G401 (cell line): ENCODE measurements at regions not wholly inside any gene's neighbourhood (a gene's known extent, or its start where the extent isn't known, plus 50 kb on each side); places are given as distances from the start of the nearest gene placed in this dataset.

Experiments
- DNase-seq: peaks from one replicate; pipeline ENCODE4 v3.0.0-alpha.2; 2015; ENCODE audit warnings: low spot score
- in situ Hi-C: cut with HindIII; loops from 2 replicates; pipeline ENCODE4 v1.10.0; 2016; ENCODE audit warnings: low sequenced_read_pairs, mixed read lengths

GRCh38 chr6:44682987-44683779 lies 295.7 kb downstream of the CDC5L start:
- DNase-seq: no peak
- in situ Hi-C loops: no loop called here

- DNase-seq: no peak
- in situ Hi-C loops: no loop called here
Observed at GRCh38 chr6:44685213-44685612, 297.7 kb downstream of the CDC5L start.

DNA sequence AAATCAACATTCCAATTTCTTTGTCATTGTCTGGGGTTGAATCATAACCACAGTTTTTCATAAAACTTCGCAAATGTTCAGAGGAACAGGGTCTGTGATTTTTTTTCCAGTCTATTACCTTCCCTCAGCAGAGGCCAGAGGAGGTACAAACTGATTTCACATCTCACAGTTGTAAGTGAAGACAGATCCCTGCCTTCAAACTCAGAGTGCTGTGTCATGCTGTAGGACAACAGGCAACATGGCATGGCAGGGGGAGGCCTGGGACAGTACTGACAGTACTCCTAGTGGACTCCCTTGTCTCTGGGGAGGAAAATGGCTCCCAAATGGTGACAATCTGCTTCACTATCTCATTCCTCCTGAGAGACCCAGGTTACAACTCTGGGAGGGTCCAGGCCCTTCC lies 308.6 kb downstream of the CDC5L start:
- in situ Hi-C loops: no loop called here
- no peak for DNase-seq

- in situ Hi-C loops: no loop called here
- no peak for DNase-seq
Observed at GRCh38 chr6:44696686-44697085, 309.2 kb downstream of the CDC5L start.

- DNase-seq: no peak
- in situ Hi-C loops: no loop called here
Observed at GRCh38 chr6:44697327-44697726, 309.8 kb downstream of the CDC5L start.

GRCh38 chr6:44698602-44699001 lies 311.1 kb downstream of the CDC5L start:
- in situ Hi-C loops: no loop called here
- DNase-seq: no peak

DNA sequence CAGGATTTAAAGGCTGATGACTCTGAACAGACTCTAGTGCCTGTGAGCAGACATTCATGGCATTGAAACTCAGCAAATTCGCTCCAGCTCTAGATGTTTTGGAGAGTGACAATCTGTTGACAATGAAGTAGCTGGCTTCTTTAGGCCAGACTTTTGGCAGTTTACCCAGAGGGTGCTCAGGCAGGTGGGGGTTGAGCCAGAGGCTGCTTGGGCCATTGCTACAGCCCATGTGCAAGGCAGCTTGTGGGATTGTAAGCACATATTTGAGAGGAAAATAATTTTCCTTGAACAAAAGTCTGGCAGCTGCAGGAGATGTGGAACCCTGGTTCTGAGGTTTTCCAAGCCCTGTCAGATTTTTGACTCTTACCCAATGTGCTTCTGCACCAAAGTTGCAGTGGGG lies 311.6 kb downstream of the CDC5L start:
- in situ Hi-C loops: no loop called here

GRCh38 chr6:44699851-44700250 lies 312.3 kb downstream of the CDC5L start:
- DNase-seq: no peak
- in situ Hi-C loops: no loop called here

More for the DNA sequence above, 311.6 kb downstream of the CDC5L start:
- no peak for DNase-seq

DNA sequence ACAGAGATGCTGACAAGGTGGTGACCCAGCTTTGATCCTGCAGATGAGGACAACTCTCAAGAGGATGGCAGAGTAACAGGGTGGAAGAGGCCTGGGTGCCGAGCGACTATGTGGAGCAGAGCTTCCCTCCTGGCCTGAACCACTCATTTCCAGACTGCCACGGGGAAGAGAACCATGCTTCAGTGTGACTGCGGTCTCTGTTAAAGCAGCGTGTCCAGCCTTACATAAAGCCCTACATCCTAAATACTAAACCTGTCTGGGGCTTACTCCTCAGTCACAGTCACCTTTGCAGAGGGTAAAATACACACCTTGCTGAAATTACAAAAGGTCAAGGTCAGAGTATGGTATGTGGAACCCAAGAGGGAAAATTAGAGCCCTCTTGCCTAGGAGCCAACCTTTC lies 312.9 kb downstream of the CDC5L start:
- in situ Hi-C loops: no loop called here
- DNase-seq: no peak

- in situ Hi-C loops: no loop called here
- DNase-seq: no peak
Observed at GRCh38 chr6:44701038-44701636, 313.6 kb downstream of the CDC5L start.

GRCh38 chr6:44701637-44702101 lies 314.2 kb downstream of the CDC5L start:
- in situ Hi-C loops: no loop called here
- DNase-seq: no peak

GRCh38 chr6:44702292-44702691 lies 314.8 kb downstream of the CDC5L start:
- in situ Hi-C loops: no loop called here

DNA sequence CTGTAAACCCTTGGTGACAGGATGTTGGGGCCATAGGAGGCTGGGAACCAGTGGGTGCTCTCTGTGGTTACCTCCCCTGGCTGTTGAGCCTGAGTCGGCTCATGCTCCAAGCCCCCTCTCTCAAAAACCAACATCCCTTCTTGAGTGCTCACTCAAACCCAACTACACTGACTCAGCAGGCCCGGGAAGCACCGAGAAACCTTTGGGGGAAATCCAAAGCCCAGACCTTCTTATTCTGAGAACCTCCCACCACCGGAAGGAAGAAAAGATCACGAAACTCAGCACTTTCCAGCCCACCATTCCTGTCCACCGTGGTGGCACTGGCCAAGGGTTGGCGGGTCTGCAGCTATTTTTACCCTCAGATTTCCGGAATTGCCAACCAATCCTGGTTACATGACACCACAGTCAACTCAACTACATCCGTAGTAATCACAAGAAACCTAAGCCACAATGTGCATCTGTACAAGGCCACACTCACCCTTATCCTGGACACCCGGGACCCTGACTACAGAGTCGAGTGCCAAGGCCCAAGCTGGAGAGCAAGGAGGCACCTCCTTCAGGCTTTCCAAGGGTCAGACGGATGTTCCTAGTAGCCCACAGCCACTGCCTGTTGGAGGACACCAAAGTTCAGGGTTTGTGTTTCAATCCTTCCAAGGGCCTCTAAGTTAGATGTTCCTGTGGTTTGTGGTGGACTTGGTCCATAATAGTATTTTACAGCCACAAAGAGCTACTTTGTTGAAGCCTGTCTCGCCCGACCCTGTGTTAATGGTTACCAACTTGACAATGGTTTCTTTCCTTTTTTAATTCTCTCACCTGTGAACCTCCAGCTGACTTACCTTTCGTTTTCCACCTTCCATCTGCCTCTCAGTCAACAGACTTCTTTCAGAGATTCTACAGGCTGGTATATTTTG lies 317.0 kb downstream of the CDC5L start:
- in situ Hi-C loops: no loop called here
- DNase-seq: no peak

More at GRCh38 chr6:44702292-44702691, 314.8 kb downstream of the CDC5L start:
- DNase-seq: no peak

DNA sequence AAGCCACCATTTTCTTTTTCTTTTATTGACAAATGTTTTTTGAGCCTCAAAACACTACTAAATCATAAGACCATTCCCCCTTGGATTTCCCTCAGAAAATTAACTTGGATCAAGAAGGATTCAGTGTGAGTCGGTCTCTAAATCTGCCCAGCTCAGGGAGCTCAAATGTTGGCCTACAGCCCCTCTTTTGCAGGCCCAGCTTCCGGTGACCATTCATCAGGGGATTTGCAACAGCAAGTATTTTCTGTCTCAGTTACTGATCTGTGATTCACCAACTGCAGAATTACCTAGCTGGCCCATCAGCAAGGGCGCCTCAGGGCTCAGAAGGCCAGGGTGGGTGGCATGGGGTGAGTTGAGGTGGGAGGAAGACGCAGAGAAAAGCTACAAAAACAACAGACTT lies 318.1 kb downstream of the CDC5L start:
- in situ Hi-C loops: no loop called here

GRCh38 chr6:44706011-44706410 lies 318.5 kb downstream of the CDC5L start:
- in situ Hi-C loops: no loop called here
- DNase-seq: no peak

More for the DNA sequence above, 318.1 kb downstream of the CDC5L start:
- DNase-seq: no peak

GRCh38 chr6:44708208-44708607 lies 320.7 kb downstream of the CDC5L start:
- in situ Hi-C loops: no loop called here
- DNase-seq: no peak

- no peak for DNase-seq
Observed at GRCh38 chr6:44712353-44713111, 325.0 kb downstream of the CDC5L start.

GRCh38 chr6:44715188-44715587 lies 327.7 kb downstream of the CDC5L start:
- no peak for DNase-seq
- in situ Hi-C loops: no loop called here

More at GRCh38 chr6:44712353-44713111, 325.0 kb downstream of the CDC5L start:
- in situ Hi-C loops: no loop called here

DNA sequence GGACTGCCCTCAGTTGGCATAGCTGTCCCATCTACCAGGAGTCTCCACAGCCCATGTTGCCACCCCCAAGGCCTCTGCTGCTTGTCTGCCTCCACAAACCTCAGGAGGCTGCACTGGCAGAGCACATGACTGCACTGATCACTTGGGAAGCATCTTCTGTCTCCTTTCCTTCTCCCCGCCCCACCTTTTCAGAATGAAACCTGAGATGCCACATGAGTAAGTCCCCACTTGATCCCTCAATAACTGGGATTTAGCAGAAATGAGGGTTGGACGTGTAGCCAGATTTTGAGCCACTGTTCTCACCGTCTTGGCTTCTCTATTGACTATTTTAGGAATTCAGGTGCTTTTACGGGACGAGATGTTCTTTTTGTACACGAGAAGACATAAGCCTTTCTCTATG lies 328.4 kb downstream of the CDC5L start:
- DNase-seq: no peak
- in situ Hi-C loops: no loop called here
